ENCODE measurements at regions not wholly inside any gene's neighbourhood (a gene's known extent, or its start where the extent isn't known, plus 50 kb on each side); places are given as distances from the start of the nearest gene placed in this dataset.

DNA sequence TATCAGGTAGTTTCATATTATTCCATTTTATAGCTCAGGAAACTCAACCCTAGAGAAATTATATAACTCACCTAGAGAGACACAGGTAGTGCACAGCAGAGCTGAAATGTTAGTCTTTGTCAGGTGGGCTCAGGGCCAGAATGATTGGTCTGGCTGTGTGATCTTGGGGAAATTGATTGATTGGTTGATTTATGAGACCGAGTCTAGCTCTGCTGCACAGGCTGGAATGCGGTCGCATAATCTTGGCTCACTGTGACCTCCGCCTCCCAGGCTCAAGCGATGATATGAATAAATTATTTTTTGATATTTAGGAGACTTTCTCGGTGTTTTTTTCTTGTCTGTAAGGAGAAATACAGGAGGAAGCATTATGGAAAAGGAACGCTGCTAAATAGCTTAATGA lies 239.9 kb upstream of the SLC10A2 start:
- H3K4me1 ChIP-seq (ENCODE audit: insufficient read depth, low read length, poor library complexity, severe bottlenecking): no peaks in the 10 kb centered on the region
- intact Hi-C loops (cut with micrococcal nuclease; ENCODE audit: unreplicated experiment): no loop called here
- TF ChIP-seq, protein P1, sequence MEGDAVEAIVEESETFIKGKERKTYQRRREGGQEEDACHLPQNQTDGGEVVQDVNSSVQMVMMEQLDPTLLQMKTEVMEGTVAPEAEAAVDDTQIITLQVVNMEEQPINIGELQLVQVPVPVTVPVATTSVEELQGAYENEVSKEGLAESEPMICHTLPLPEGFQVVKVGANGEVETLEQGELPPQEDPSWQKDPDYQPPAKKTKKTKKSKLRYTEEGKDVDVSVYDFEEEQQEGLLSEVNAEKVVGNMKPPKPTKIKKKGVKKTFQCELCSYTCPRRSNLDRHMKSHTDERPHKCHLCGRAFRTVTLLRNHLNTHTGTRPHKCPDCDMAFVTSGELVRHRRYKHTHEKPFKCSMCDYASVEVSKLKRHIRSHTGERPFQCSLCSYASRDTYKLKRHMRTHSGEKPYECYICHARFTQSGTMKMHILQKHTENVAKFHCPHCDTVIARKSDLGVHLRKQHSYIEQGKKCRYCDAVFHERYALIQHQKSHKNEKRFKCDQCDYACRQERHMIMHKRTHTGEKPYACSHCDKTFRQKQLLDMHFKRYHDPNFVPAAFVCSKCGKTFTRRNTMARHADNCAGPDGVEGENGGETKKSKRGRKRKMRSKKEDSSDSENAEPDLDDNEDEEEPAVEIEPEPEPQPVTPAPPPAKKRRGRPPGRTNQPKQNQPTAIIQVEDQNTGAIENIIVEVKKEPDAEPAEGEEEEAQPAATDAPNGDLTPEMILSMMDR (conservative IDR thresholded peaks at IDR 0.05; ENCODE audit: low read length): no peak
- no peak for TF ChIP-seq EZH2phosphoT487 (IDR thresholded peaks at IDR 0.05; ENCODE audit: borderline replicate concordance, low read depth, low read length)
- no peak overlapping the region for H3K4me3 ChIP-seq (ENCODE audit: low read depth, low read length, poor library complexity, severe bottlenecking)
- no peak overlapping the region for H3K27ac ChIP-seq (ENCODE audit: low read depth, low read length, poor library complexity, severe bottlenecking)
- BruUV-seq (replicated peaks): no TSS peak
- H3K9me3 ChIP-seq (ENCODE audit: low read length): no peaks in the 10 kb centered on the region
- no peaks in the 10 kb centered on the region for H3K36me3 ChIP-seq (ENCODE audit: insufficient read depth, low read length)
- H4K20me1 ChIP-seq (ENCODE audit: insufficient read depth, low read length): no peaks in the 10 kb centered on the region
- H2AFZ ChIP-seq (ENCODE audit: low read length): no peak overlapping the region
- H3K79me2 ChIP-seq (ENCODE audit: insufficient read depth, low read depth, low read length): no peaks in the 10 kb centered on the region
- H3K4me2 ChIP-seq (ENCODE audit: low read length): no peak overlapping the region
- CTCF ChIA-PET (ENCODE audit: unreplicated experiment): no interaction called here
- no peaks in the 10 kb centered on the region for H3K9me2 ChIP-seq (ENCODE audit: insufficient read depth, low read length)
- POLR2A ChIA-PET: interaction anchor here (0.9 kb wide), 1 partner anchor 12 kb away, joined by 4 read pairs; no protein-coding TSS in a partner anchor
- no peak for DNase-seq (ENCODE audit: low spot score)

DNA sequence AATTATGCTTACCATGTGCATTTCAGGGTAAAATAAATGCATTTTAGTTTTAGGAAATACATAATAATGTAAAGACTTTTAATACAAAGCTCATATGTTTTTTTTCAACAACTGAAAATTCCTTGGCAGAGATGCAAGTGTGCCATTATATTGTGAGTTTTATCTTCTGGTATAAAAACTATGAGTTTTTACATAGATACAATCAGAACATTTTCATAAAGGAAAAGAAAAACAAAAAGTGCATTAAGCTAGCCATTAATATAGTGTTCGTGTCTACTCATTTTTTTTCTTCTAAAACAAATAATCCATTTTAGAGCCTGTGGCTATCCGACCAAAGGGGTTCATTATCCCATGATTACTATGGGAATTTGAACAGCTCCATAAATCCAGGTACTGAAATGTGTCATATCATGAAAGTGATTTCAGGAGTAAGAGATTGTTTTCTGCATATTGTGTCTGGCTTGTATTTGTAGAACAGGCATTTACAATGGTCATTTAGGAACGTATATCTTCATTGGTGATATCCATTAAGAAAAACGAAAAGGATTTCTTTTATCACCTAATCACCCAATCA lies 236.9 kb upstream of the SLC10A2 start:
- Histone ChIP-seq H3K9me3 (ENCODE audit: low read length) (no peaks in the 10 kb centered on the region), H3K9me2 (ENCODE audit: insufficient read depth, low read length) (no peaks in the 10 kb centered on the region), H3K4me3 (ENCODE audit: low read depth, low read length, poor library complexity, severe bottlenecking) (no peak overlapping the region), H3K27ac (ENCODE audit: low read depth, low read length, poor library complexity, severe bottlenecking) (no peak overlapping the region), H4K20me1 (ENCODE audit: insufficient read depth, low read length) (no peaks in the 10 kb centered on the region), H3K4me2 (ENCODE audit: low read length) (no peak overlapping the region), H3K79me2 (ENCODE audit: insufficient read depth, low read depth, low read length) (no peaks in the 10 kb centered on the region), H3K4me1 (ENCODE audit: insufficient read depth, low read length, poor library complexity, severe bottlenecking) (no peaks in the 10 kb centered on the region), H3K36me3 (ENCODE audit: insufficient read depth, low read length) (no peaks in the 10 kb centered on the region), H2AFZ (ENCODE audit: low read length) (no peak overlapping the region)
- intact Hi-C loops (cut with micrococcal nuclease; ENCODE audit: unreplicated experiment): no loop called here
- no peak for TF ChIP-seq EZH2phosphoT487 (IDR thresholded peaks at IDR 0.05; ENCODE audit: borderline replicate concordance, low read depth, low read length)
- TF ChIP-seq, protein P1 (conservative IDR thresholded peaks at IDR 0.05; ENCODE audit: low read length): no peak
- no peak for DNase-seq (ENCODE audit: low spot score)
- POLR2A ChIA-PET: no interaction called here
- CTCF ChIA-PET (ENCODE audit: unreplicated experiment): no interaction called here
- BruUV-seq (replicated peaks): no TSS peak

DNA sequence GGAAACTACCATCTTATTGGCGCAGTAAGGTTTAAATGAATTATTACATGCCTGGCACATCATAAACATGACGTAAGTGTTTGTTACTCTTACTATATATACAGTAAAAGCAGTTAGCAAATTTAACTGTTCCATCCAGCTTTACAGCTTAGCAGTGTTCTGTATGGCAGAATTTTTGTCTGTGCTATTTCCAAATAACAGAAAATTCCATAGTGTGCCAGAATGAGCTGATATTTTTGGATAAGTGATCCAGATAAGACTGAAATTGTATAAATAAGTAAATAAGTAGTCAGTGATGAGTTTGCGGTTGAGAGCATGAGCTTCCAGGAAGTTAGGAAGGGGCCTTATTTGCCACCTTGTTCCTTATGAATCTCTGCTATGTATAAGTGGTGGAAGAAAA lies 236.5 kb upstream of the SLC10A2 start:
- Histone ChIP-seq H3K4me1 (ENCODE audit: insufficient read depth, low read length, poor library complexity, severe bottlenecking) (no peaks in the 10 kb centered on the region), H3K27ac (ENCODE audit: low read depth, low read length, poor library complexity, severe bottlenecking) (no peak overlapping the region), H3K9me2 (ENCODE audit: insufficient read depth, low read length) (no peaks in the 10 kb centered on the region), H3K9me3 (ENCODE audit: low read length) (no peaks in the 10 kb centered on the region), H4K20me1 (ENCODE audit: insufficient read depth, low read length) (no peaks in the 10 kb centered on the region), H2AFZ (ENCODE audit: low read length) (no peak overlapping the region), H3K4me2 (ENCODE audit: low read length) (no peak overlapping the region), H3K79me2 (ENCODE audit: insufficient read depth, low read depth, low read length) (no peaks in the 10 kb centered on the region), H3K36me3 (ENCODE audit: insufficient read depth, low read length) (no peaks in the 10 kb centered on the region), H3K4me3 (ENCODE audit: low read depth, low read length, poor library complexity, severe bottlenecking) (no peak overlapping the region)
- BruUV-seq (replicated peaks): no TSS peak
- TF ChIP-seq, protein P1 (conservative IDR thresholded peaks at IDR 0.05; ENCODE audit: low read length): no peak
- TF ChIP-seq EZH2phosphoT487 (IDR thresholded peaks at IDR 0.05; ENCODE audit: borderline replicate concordance, low read depth, low read length): no peak
- ChIA-PET CTCF (ENCODE audit: unreplicated experiment) (no interaction called here), POLR2A (no interaction called here)
- DNase-seq (ENCODE audit: low spot score): no peak
- intact Hi-C loops (cut with micrococcal nuclease; ENCODE audit: unreplicated experiment): no loop called here

Data from OCI-LY7 (cell line).